PC-3 (cell line): ENCODE measurements at regions not wholly inside any gene's neighbourhood (a gene's known extent, or its start where the extent isn't known, plus 50 kb on each side); places are given as distances from the start of the nearest gene placed in this dataset.

Source experiments
- EZH2 ChIP-seq: fragments of 300-600 bp; sonication (generic); IDR thresholded peaks from one replicate; pipeline ENCODE4 v1.6.1; 2017; ENCODE audit warnings: antibody characterized with exemption, mild to moderate bottlenecking, low read length; ENCODE audit not compliant: unreplicated experiment
- EZH2phosphoT487 ChIP-seq: fragments of 300-600 bp; sonication (generic); IDR thresholded peaks from 2 replicates; pipeline ENCODE4 v1.6.1; 2018; ENCODE audit warnings: mild to moderate bottlenecking, antibody characterized with exemption, low read length, borderline replicate concordance
- TF ChIP-seq, protein P1 (sequence below): fragments of 300-600 bp; sonication (generic); conservative IDR thresholded peaks from 2 replicates; pipeline ENCODE4 v1.5.1; 2017; ENCODE audit warnings: antibody characterized with exemption, low read depth, mild to moderate bottlenecking, low read length

- TF ChIP-seq, protein P1, sequence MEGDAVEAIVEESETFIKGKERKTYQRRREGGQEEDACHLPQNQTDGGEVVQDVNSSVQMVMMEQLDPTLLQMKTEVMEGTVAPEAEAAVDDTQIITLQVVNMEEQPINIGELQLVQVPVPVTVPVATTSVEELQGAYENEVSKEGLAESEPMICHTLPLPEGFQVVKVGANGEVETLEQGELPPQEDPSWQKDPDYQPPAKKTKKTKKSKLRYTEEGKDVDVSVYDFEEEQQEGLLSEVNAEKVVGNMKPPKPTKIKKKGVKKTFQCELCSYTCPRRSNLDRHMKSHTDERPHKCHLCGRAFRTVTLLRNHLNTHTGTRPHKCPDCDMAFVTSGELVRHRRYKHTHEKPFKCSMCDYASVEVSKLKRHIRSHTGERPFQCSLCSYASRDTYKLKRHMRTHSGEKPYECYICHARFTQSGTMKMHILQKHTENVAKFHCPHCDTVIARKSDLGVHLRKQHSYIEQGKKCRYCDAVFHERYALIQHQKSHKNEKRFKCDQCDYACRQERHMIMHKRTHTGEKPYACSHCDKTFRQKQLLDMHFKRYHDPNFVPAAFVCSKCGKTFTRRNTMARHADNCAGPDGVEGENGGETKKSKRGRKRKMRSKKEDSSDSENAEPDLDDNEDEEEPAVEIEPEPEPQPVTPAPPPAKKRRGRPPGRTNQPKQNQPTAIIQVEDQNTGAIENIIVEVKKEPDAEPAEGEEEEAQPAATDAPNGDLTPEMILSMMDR, result no peak
- TF ChIP-seq EZH2 (no peak), EZH2phosphoT487 (no peak)
Observed at GRCh38 chr13:65530688-65531087, 1699.4 kb downstream of the PCDH9 start.
